GM12872 (cell line): ENCODE measurements at regions not wholly inside any gene's neighbourhood (a gene's known extent, or its start where the extent isn't known, plus 50 kb on each side); places are given as distances from the start of the nearest gene placed in this dataset.

ENCODE experiments used
- CTCF ChIP-seq: IDR thresholded peaks from 3 replicates; pipeline ENCODE4 v1.5.1; 2011; ENCODE audit warnings: low read depth, mild to moderate bottlenecking, low read length, moderate library complexity; ENCODE audit not compliant: insufficient read depth

GRCh38 chr10:57162231-57162630 lies 801.2 kb upstream of the ZWINT start:
- no peak for TF ChIP-seq CTCF

- TF ChIP-seq CTCF: no peak
Observed at GRCh38 chr10:57161157-57161556, 800.1 kb upstream of the ZWINT start.

- no peak for TF ChIP-seq CTCF
Observed at GRCh38 chr10:57145548-57145947, 784.5 kb upstream of the ZWINT start.

- TF ChIP-seq CTCF: no peak
Observed at GRCh38 chr10:57142925-57143576, 782.0 kb upstream of the ZWINT start.

GRCh38 chr10:57141708-57142107 lies 780.6 kb upstream of the ZWINT start:
- TF ChIP-seq CTCF: no peak

GRCh38 chr10:57119684-57120083 lies 758.6 kb upstream of the ZWINT start:
- no peak for TF ChIP-seq CTCF

GRCh38 chr10:57113545-57113944 lies 752.5 kb upstream of the ZWINT start:
- TF ChIP-seq CTCF: no peak
